Endothelial cell of umbilical vein (primary cell): ENCODE measurements at regions not wholly inside any gene's neighbourhood (a gene's known extent, or its start where the extent isn't known, plus 50 kb on each side); places are given as distances from the start of the nearest gene placed in this dataset.

Source experiments
- BruUV-seq: library from RNA; stranded (reverse); fragments of 400-500 nt; replicated peaks from 2 replicates; lab custom pipeline; 2021; lab: Mats Ljungman, UMichigan
- CTCF ChIA-PET: fragments of 300-600, 350-600 bp; sonication (Branson Sonifier 250); formaldehyde crosslinking; loops from one replicate; lab custom pipeline; 2021; ENCODE audit warnings: antibody characterized with exemption, inconsistent platforms; lab: Charles Lee
- POLR2A ChIA-PET: fragments of 300-600, 350-600 bp; sonication (Branson Sonifier 250); formaldehyde crosslinking; loops from one replicate; lab custom pipeline; 2021; ENCODE audit warnings: antibody characterized with exemption, inconsistent platforms; lab: Charles Lee
- DNase-seq: peaks from one replicate; pipeline ENCODE4 v3.0.0-alpha.2; 2011; ENCODE audit warnings: low read depth, low spot score
- FAIRE-seq: peaks from 2 replicates; lab custom pipeline; 2011; peaks lifted over from hg19 to GRCh38; lab: Jason Lieb, UNC
- H2AFZ ChIP-seq: 2 replicates; pipeline ENCODE4 v1.6.0; 2012; ENCODE audit warnings: low read depth, low read length, control low read depth, inconsistent platforms
- H3K27ac ChIP-seq: 2 replicates; pipeline ENCODE4 v1.5.1; 2011; ENCODE audit warnings: low read depth, mild to moderate bottlenecking, control low read depth, low read length, moderate library complexity; ENCODE audit not compliant: insufficient read depth
- H3K27me3 ChIP-seq, 2 experiments: 2 replicates each; pipeline versions ENCODE4 v1.6.0 to v1.6.1; 2011; ENCODE audit warnings: low read length in 2 of 2, mixed read lengths in 1 of 2; ENCODE audit not compliant: control insufficient read depth in 2 of 2, insufficient read depth in 2 of 2
- H3K36me3 ChIP-seq, 2 experiments: 2 replicates in 1 of 2; 3 replicates in 1 of 2; pipeline ENCODE4 v1.5.1; 2011; ENCODE audit warnings: low read length in 2 of 2, mild to moderate bottlenecking in 1 of 2, moderate library complexity in 1 of 2; ENCODE audit not compliant: control insufficient read depth in 2 of 2, insufficient read depth in 2 of 2; ENCODE audit errors: extremely low read depth in 1 of 2
- H3K4me1 ChIP-seq: 3 replicates; pipeline ENCODE4 v1.5.1; 2011; ENCODE audit warnings: mild to moderate bottlenecking, low read length; ENCODE audit not compliant: control insufficient read depth, insufficient read depth; ENCODE audit errors: extremely low read depth
- H3K4me2 ChIP-seq: 2 replicates; pipeline ENCODE4 v1.6.1; 2011; ENCODE audit warnings: low read length, control low read depth, mixed read lengths; ENCODE audit not compliant: insufficient read depth
- H3K4me3 ChIP-seq, 3 experiments: fragments of 200-600 bp in 1 of 3; sonication (generic), shearing (Covaris generic) in 1 of 3; replicated peaks in 1 of 3; 2 replicates each; pipeline ENCODE4 v1.5.1; 2011 to 2016; ENCODE audit warnings: control low read depth in 3 of 3, low read length in 3 of 3, mild to moderate bottlenecking in 2 of 3, inconsistent platforms in 1 of 3, low read depth in 1 of 3, moderate library complexity in 1 of 3; ENCODE audit not compliant: insufficient read depth in 1 of 3
- H3K79me2 ChIP-seq: 2 replicates; pipeline ENCODE4 v1.6.0; 2012; ENCODE audit warnings: low read length, inconsistent platforms; ENCODE audit not compliant: control insufficient read depth, insufficient read depth
- H3K9ac ChIP-seq: replicated peaks from 2 replicates; pipeline ENCODE3; 2011; ENCODE audit warnings: low read length, control low read depth; ENCODE audit not compliant: insufficient read depth; ENCODE audit errors: extremely low read depth
- H3K9me1 ChIP-seq: replicated peaks from 3 replicates; pipeline ENCODE4 v1.6.0; 2011; ENCODE audit warnings: mild to moderate bottlenecking, low read length; ENCODE audit not compliant: control insufficient read depth, insufficient read depth; ENCODE audit errors: extremely low read depth
- H3K9me3 ChIP-seq: replicated peaks from 2 replicates; pipeline ENCODE4 v1.5.1; 2012; ENCODE audit warnings: low read length, inconsistent platforms; ENCODE audit not compliant: control insufficient read depth, insufficient read depth
- H4K20me1 ChIP-seq: replicated peaks from 2 replicates; pipeline ENCODE3; 2011; ENCODE audit warnings: mild to moderate bottlenecking, low read length; ENCODE audit not compliant: control insufficient read depth, insufficient read depth; ENCODE audit errors: extremely low read depth
- CTCF ChIP-seq, 2 donors: IDR thresholded peaks; 1 replicate in 1 of 2; 2 replicates in 1 of 2; pipeline ENCODE4 v1.5.1; 2011; ENCODE audit warnings: low read length in 2 of 2, mild to moderate bottlenecking in 2 of 2, moderate library complexity in 2 of 2, control low read depth in 1 of 2, inconsistent platforms in 1 of 2, low read depth in 1 of 2; ENCODE audit not compliant: insufficient read depth in 1 of 2; ENCODE audit errors: extremely low read depth in 1 of 2
- EZH2 ChIP-seq: IDR thresholded peaks from 2 replicates; pipeline ENCODE4 v1.6.1; 2012; ENCODE audit warnings: borderline replicate concordance, low read depth, mild to moderate bottlenecking, moderate library complexity, low read length, inconsistent platforms; ENCODE audit not compliant: severe bottlenecking
- FOS ChIP-seq: IDR thresholded peaks from 2 replicates; pipeline ENCODE4 v1.6.1; 2011; ENCODE audit warnings: mild to moderate bottlenecking, low read length, moderate library complexity, borderline replicate concordance; ENCODE audit not compliant: insufficient read depth
- GATA2 ChIP-seq: IDR thresholded peaks from 2 replicates; pipeline ENCODE4 v1.7.0; 2011; ENCODE audit warnings: low read depth, mild to moderate bottlenecking, moderate library complexity, mixed read lengths, low read length; ENCODE audit not compliant: insufficient read length, insufficient read depth
- JUN ChIP-seq: IDR thresholded peaks from 2 replicates; pipeline ENCODE4 v1.6.1; 2011; ENCODE audit warnings: borderline replicate concordance, low read depth; ENCODE audit not compliant: insufficient read length, insufficient read depth
- MYC ChIP-seq: IDR thresholded peaks from one replicate; pipeline ENCODE4 v1.6.1; 2011; ENCODE audit warnings: mild to moderate bottlenecking, low read depth, low read length
- POLR2A ChIP-seq: IDR thresholded peaks from 2 replicates; pipeline ENCODE4 v1.6.1; 2012; ENCODE audit warnings: low read depth, mild to moderate bottlenecking, control low read depth, low read length
- POLR2AphosphoS5 ChIP-seq: IDR thresholded peaks from 2 replicates; pipeline ENCODE4 v1.6.1; 2012; ENCODE audit warnings: low read depth, mild to moderate bottlenecking, control low read depth, low read length, moderate library complexity; ENCODE audit not compliant: insufficient read depth
- dilution Hi-C: fragments of 300-500 bp; cut with MboI; formaldehyde crosslinking; loops from one replicate; pipeline ENCODE4 v1.15.0; 2019; ENCODE audit warnings: low sequenced_read_pairs; ENCODE audit not compliant: extremely low pct_ligation_motif_present
- intact Hi-C: fragments of 100-400 bp; cut with micrococcal nuclease; formaldehyde crosslinking; loops from one replicate; pipeline ENCODE4 v1.10.0; 2022
- TF ChIP-seq, protein P1 (sequence below): IDR thresholded peaks from 2 replicates; pipeline ENCODE4 v1.6.1; 2011; ENCODE audit not compliant: insufficient read depth, insufficient read length

- POLR2A ChIA-PET = no interaction called here
- no peak overlapping the region for H3K4me2 ChIP-seq
- H3K36me3 ChIP-seq = no peaks in the 10 kb centered on the region
- H3K9me1 ChIP-seq = no peaks in the 10 kb centered on the region
- FAIRE-seq (no peak), DNase-seq (no peak)
- no peaks in the 10 kb centered on the region for H3K79me2 ChIP-seq
- CTCF ChIA-PET = interaction anchor here (1.3 kb wide), 1 partner anchor 145 kb away, joined by 3 read pairs; no protein-coding TSS in a partner anchor
- dilution Hi-C loops (no loop called here), intact Hi-C loops (no loop called here)
- TF ChIP-seq CTCF (IDR thresholded peaks at IDR 0.05; ENCODE audit: extremely low read depth in 1 of 2, insufficient read depth in 1 of 2, low read depth in 1 of 2, low read length in 2 of 2) = no peak
- no peak for TF ChIP-seq POLR2AphosphoS5
- TF ChIP-seq GATA2 = no peak
- TF ChIP-seq FOS = no peak
- no peak for TF ChIP-seq JUN
- no peak for TF ChIP-seq POLR2A
- TF ChIP-seq MYC = no peak
- no peak for TF ChIP-seq EZH2
- TF ChIP-seq, protein P1, sequence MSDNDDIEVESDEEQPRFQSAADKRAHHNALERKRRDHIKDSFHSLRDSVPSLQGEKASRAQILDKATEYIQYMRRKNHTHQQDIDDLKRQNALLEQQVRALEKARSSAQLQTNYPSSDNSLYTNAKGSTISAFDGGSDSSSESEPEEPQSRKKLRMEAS = no peak
- H3K4me1 ChIP-seq = no peaks in the 10 kb centered on the region
- no peak overlapping the region for H2AFZ ChIP-seq
- no peaks in the 10 kb centered on the region for H4K20me1 ChIP-seq
- no peaks in the 10 kb centered on the region for H3K9me3 ChIP-seq
- no peak overlapping the region for H3K9ac ChIP-seq
- H3K27me3 ChIP-seq = no peaks in the 10 kb centered on the region
- no peak overlapping the region for H3K4me3 ChIP-seq
- no TSS peak for BruUV-seq
- no peak overlapping the region for H3K27ac ChIP-seq
These were observed 376.5 kb downstream of the ETNK1 start for GRCh38 chr12:23001487-23001886.
